Fibroblast of mammary gland (primary cell): ENCODE measurements at regions not wholly inside any gene's neighbourhood (a gene's known extent, or its start where the extent isn't known, plus 50 kb on each side); places are given as distances from the start of the nearest gene placed in this dataset.

Experiments
- DNase-seq: peaks from one replicate; pipeline ENCODE4 v3.0.0-alpha.2; 2010; ENCODE audit warnings: low read depth
- H3K4me3 ChIP-seq: 2 replicates; pipeline ENCODE4 v1.5.1; 2011; ENCODE audit warnings: low read depth, mild to moderate bottlenecking, low read length, moderate library complexity; ENCODE audit not compliant: control insufficient read depth
- TF ChIP-seq, protein P1 (sequence below): conservative IDR thresholded peaks from 2 replicates; pipeline ENCODE4 v1.5.1; 2011; ENCODE audit warnings: low read depth, low read length, inconsistent platforms; ENCODE audit not compliant: control insufficient read depth, insufficient read depth

GRCh38 chr2:120974950-120975349 is 239.3 kb downstream of the GLI2 start:
- no peak for DNase-seq
- TF ChIP-seq, protein P1, sequence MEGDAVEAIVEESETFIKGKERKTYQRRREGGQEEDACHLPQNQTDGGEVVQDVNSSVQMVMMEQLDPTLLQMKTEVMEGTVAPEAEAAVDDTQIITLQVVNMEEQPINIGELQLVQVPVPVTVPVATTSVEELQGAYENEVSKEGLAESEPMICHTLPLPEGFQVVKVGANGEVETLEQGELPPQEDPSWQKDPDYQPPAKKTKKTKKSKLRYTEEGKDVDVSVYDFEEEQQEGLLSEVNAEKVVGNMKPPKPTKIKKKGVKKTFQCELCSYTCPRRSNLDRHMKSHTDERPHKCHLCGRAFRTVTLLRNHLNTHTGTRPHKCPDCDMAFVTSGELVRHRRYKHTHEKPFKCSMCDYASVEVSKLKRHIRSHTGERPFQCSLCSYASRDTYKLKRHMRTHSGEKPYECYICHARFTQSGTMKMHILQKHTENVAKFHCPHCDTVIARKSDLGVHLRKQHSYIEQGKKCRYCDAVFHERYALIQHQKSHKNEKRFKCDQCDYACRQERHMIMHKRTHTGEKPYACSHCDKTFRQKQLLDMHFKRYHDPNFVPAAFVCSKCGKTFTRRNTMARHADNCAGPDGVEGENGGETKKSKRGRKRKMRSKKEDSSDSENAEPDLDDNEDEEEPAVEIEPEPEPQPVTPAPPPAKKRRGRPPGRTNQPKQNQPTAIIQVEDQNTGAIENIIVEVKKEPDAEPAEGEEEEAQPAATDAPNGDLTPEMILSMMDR = no peak
- no peak overlapping the region for H3K4me3 ChIP-seq

DNA sequence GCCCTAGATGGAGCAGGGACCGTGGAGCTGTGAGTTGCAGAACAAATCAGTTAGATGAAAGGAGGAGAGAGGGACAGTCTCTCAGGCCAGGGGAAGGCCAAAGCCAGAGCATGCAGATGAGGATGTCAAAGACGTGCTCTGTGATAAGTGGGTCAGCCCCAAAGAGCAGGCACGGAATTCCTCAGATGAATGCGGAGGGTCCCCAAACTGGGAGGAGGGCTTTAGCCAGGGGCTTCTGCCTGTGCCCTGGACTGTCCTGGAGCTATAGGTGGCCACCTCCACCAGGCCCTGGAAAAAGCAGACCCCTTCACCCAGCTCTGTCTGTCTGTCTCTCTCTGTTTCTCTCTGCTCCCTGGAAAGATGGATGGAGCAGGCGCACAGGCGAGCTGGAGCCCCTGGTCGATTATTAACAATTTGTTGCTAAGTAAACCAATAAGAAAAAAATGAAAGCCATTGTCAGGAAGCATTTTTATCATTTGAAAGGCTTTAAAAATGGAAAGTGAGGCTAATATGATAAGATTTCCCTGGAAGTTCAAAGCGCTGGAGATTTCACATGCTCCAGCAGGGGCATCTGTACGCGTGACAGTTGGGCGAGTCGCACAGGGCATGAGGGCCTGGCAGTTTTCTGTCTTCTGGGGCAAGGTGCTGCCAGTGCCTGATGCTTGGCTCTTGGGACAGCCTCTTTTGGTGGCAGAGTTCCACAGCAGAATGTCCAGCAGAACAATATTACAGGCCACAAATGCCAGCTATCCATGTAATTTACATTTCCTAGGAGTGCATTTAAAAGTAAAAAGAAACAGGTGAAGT is 241.0 kb downstream of the GLI2 start:
- TF ChIP-seq, protein P1 = no peak
- H3K4me3 ChIP-seq = no peak overlapping the region
- no peak for DNase-seq

DNA sequence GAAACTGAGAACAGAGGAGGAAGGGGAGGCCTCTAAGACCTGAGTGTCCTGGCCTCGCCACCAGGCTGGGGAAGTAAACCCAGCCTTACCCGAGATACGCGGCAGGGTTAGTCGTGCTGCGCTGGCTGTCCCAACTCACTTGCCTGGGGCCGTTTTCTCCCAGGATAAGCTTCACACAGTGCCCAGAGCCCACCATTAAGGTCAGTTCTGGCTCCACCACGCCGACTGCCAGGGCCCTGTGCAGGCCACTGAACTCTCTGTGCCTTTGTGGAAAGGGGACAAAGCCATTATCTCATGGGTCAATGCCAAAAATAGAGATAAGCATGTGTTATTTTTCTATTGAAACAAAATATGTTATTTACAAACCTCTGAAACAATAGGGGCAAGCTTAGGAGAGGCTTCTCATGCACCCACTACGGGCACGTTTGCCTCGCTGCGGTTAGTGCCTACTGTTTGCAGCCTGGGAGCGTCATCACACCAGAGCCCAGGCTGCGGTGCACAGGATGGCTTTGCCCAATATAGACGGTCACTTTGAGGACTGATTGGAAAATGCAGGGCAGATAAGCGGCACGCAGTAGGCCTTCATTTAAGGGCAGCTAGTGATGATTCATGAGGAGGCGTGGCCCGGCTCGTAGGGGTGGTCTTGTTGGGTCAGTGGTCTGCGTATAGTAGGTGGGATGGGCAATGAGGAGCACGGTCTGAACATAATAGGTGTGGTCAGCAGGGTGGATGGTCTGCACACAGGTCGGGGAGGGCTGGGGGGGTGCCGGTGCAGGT is 242.1 kb downstream of the GLI2 start:
- TF ChIP-seq, protein P1 = no peak
- no peak overlapping the region for H3K4me3 ChIP-seq
- DNase-seq = no peak

GRCh38 chr2:120978359-120979050 is 242.8 kb downstream of the GLI2 start:
- TF ChIP-seq, protein P1 = no peak
- DNase-seq = no peak
- H3K4me3 ChIP-seq = no peak overlapping the region

- DNase-seq = no peak
- no peak overlapping the region for H3K4me3 ChIP-seq
- TF ChIP-seq, protein P1 = no peak
Measured at GRCh38 chr2:120979398-120979797, 243.7 kb downstream of the GLI2 start.

GRCh38 chr2:120979921-120980320 is 244.3 kb downstream of the GLI2 start:
- DNase-seq = no peak
- TF ChIP-seq, protein P1 = no peak
- H3K4me3 ChIP-seq = no peak overlapping the region
